Activated T-cell treated with anti-CD3 and anti-CD28 coated beads for 24 hours (primary cell): ENCODE measurements at regions not wholly inside any gene's neighbourhood (a gene's known extent, or its start where the extent isn't known, plus 50 kb on each side); places are given as distances from the start of the nearest gene placed in this dataset.
"Not testable (repeated sequence)": the region's sequence is repeated elsewhere in the genome, so short reads cannot be mapped to it uniquely, and the experiment has no call there.

ENCODE experiments used
- DNase-seq: peaks from one replicate; pipeline ENCODE4 v3.0.0-alpha.2; 2020; ENCODE audit warnings: low read depth

DNA sequence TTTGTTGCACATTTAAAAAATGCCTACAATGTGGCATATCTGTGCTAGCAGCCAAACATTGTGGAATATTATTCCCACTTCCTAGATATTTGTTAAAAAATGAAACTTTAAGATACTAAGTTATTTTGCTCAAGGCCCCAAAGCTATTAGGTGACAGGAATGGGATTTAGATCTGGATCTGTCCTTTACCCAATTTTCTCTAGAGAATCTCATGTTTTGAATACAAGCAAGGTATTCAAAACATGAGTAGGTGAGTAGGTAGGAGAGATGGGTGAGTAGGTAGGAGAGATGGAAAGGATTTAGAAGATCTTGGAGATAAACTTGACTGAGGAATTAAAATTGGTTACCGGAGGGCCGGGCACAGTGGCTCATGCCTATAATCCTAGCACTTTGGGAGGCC, 61.2 kb upstream of the AKIRIN2 start:
- DNase-seq, result no peak

DNA sequence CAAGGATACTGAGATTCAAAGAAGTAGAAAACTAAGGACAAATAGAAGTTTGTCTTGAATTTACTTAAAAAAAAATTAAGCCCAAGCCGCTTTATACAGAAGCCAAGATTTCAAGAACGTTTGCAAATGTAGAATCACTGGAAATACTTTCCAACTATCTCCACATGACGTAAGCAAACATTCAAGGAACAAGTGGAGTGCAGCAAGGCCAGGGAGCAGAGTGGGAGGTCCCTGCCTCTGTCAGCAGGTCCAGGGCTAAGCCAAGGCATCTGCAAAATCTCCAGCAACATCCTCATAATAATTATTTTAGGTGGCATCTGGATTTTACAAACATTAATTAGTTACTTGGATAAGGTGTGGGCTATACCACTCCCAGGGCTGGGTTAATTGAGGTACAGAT, 60.1 kb upstream of the AKIRIN2 start:
- DNase-seq, result no peak

DNA sequence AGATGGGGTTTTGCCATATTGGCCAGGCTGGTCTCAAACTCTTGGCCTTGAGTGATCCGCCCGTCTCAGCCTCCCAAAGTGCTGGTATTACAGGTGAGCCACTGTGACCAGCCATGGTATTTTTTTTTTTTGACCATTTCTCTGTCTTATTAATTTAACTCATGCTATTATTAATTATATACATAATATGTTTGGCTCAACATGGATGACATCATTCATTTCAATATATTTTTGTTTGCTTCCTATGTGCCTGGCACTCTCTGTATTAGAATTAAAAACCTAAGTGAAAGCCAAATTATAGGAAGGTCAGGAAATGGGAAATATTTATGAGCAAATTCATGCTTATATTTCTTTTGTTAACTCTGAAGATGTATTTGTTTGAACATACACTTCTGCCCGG, 55.8 kb upstream of the AKIRIN2 start:
- no peak for DNase-seq

DNA sequence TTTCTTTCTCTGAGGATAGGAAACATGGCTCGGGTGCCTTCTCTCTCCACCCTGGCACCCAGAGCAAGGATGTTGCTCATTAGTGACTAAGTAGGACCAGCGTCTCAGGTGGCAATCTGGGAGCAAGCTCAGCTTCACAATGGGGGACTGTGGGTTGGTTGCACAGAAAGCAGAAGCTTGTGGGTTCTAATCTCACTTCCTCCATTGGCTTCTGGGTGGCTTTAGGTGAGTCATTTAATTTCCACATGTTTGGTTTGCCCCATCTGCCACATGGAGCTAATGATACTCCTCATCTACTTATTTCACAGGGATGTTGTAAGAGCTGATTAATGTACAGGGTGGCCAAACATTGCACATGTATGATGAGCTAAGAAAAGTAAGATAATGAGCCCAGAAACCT, 54.8 kb upstream of the AKIRIN2 start:
- peak; percentile 29 for DNase-seq

DNA sequence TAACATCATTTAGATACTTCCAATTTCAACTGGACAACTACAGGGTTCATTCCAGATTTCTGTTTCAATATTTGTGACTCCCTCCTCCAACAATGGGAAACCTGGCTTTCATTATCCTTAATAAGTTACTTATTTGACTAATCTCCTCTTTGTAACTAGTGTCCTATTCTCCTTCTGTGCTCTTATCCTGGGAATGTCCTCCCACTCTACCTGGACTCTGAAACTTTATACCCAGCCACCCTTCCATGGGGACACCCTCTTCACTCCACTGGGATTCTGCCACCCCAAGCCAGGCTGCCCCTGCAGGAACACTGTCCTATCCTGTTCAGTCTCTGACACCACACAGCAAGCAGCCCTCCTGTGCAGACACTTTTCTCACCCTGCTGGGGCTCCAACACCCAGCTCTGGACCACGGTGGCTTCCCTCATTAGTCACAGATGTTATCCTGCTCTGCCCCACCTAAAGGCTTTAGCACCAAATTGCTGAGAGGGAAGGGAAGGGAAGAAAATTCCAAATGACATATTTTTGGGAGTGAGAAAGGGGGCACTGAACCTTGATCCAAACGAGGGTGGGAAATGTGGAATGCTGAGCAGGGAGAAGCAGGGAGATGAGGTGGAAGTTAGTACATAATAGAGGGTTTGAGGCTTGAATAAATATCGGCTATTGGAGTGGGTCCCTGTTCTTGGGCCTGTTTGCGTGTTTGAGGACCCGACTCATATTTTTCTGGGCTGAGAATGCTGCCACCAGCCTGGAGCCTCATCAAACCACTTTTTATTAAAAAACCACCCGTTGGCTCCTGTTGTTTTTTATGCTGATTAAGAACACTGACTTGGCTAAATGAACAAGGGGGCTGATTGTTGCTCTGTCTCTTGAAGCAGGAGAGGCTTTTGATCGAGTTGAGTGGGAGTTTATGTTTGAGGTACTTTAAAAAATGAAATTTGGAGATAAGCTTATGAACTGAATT, 54.0 kb upstream of the AKIRIN2 start:
- no peak for DNase-seq

DNA sequence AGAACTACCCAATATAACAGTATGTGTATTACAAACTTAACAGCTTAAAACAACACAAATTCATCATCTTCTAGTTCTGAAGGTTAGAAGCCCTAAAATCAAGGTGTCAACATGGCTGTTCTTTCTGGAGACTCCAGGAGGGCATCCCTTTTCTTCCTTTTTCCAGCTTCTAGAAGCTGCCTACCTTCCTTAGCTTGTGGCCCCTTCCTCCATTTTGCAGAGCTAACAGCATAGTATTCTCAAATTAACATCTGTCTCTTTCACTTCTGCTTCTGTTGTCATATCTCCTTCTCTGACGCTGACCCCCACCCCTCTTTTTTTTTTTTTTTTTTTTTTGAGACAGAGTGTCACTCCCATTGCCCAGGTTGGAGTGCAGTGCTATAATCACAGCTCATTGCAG, 52.8 kb upstream of the AKIRIN2 start:
- DNase-seq, result no peak

DNA sequence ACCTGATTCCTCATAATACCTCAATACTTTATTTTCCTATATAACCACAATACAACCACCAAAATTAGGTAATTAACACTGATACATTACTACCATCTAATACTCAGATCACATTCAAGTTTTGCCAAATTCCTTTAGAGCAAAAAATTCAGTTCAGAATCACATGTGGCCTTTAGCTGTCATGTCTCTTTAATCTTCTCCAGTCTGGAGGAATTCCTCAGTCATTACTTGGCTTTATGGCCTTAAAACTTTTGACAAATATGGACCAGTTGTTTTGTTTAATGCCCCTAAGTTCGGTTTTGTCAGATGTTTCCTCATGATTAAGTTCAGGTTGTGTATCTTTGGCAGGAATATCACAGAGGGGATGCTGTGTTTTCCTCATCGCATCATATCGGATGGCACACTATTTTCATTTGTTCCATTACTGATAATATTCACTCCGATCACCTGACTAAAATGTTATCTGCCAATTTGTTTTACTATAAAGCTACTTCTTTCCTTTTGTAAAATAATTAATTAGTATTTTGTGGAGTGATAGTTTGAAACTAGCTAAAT, 51.2 kb upstream of the AKIRIN2 start:
- no peak for DNase-seq

DNA sequence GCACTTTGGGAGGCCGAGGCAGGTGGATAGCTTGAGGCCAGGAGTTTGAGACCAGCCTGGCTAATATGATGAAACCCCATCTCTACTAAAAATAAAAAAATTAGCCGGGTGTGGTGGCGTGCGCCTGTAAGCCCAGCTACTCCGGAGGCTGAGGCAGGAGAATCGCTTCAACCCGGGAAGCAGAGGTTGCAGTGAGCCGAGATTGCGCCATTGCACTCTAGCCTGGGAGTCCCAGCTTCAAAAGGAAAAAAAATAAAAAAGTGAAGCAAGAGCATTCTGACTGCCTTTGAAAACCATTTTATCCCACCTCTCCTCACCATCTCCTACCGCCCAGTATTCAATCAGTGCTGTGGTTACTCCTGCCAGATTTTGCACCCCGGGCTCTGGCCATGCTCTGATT, 50.5 kb upstream of the AKIRIN2 start:
- not testable (repeated sequence) for DNase-seq
